ENCODE measurements at regions not wholly inside any gene's neighbourhood (a gene's known extent, or its start where the extent isn't known, plus 50 kb on each side); places are given as distances from the start of the nearest gene placed in this dataset.
A peak's percentile ranks its signal among the peaks of the same experiment; 100 is the strongest.

- DNase-seq = no peak
Measured at GRCh38 chr10:121073728-121074127, 222.6 kb downstream of the WDR11 start.

DNA sequence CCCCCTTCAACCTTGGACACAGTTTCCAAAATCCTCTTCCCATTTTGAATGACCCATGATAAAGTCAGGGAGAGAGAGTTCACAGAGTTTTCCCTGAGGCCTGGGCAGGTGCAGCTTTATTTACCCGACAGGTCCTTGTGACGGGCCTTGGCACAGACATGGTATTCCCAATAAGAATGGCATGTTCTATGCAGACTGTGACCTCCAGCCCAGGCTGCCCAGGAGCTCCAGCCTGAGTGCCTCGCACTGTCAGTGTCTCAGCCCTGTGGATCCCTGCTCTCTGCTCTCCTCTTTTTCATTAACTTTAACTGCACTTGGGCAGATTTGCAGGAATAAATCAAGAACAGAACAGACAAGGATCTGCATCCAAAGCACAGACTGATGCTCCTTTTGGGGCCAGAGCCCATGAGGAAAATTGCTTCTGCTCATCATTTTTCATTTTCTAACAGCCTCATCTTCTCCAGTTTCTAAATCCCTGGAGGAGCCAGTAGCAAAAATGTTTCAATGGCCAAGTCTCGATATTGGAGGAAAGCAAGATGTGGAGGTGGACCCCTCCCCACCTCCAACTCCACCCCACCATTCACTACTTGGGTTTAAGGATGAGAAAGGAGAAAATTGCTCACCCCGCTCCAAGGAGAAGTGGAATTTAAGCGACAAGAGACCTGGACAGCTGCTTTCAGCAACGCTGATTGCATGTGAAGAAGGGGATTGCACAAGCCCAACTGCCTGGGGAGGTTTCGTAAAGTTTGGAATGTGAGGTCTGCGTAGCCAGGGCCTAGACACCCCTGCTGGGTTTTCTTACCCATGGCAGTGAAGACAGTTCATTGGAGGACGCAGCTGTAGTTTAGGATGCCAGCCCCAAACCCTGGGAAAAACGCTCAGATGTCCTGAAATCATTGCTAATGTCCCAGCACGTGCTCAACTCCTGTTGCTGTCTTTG, 225.9 kb downstream of the WDR11 start:
- peak; percentile 88 for DNase-seq

GRCh38 chr10:121078036-121078435, 226.9 kb downstream of the WDR11 start:
- no peak for DNase-seq

- peak; percentile 94 for DNase-seq
Measured at GRCh38 chr10:121078672-121079102, 227.5 kb downstream of the WDR11 start.

- no peak for DNase-seq
Measured at GRCh38 chr10:121079226-121079625, 228.1 kb downstream of the WDR11 start.

DNA sequence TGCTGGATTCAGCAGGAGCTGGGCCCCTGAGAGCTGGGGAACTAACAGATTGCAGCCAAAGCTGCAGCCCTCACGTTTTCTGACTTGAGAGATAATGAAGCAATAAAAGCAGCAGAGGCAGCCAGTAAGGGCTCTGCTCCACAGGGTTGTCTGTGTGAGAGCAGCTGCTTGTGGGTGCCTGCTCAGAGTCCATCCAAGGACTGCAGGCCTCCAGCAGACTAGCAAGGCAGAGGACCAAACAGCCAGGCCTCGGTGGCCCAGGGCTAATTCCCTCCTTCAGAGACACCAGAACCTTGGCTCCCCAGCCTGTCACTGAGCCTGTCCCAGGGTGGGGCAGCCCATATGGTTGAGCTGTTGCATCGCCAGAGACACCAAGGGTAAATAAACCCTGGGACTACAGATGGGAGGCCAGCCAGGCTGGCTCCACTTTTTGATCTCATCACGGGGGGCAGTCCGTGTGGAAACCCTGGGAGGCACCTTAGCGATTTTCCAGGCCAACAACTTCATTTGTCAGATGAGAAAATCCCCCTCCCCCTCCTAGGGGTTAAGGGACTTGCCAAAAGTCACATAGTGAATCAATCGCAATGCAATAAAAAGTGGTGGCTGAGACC, 229.2 kb downstream of the WDR11 start:
- DNase-seq = peak; percentile 92

- DNase-seq = no peak
Measured at GRCh38 chr10:121081306-121081705, 230.1 kb downstream of the WDR11 start.

- no peak for DNase-seq
Measured at GRCh38 chr10:121082984-121083383, 231.8 kb downstream of the WDR11 start.

GRCh38 chr10:121084016-121084674, 233.0 kb downstream of the WDR11 start:
- no peak for DNase-seq

- DNase-seq = no peak
Measured at GRCh38 chr10:121084675-121085070, 233.5 kb downstream of the WDR11 start.

DNA sequence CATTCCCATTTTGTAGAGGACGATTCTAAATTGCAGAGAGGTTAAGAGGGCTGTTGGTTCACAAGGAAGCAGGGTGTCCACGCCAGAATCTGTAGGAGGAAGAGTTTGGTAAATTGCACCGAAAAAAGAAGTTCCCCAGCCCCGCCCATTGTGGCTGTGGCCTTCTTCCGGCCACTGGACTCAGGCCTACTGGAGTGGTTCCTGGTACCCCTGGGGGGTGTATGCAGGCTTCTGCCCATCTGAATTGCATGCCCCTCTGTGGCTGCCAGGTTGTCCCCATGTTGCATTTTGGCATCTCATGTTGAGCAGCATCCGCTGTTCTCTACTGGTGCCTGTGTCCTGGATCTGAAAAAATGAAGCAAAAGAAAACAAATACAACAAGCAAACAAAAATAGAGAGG, 234.2 kb downstream of the WDR11 start:
- no peak for DNase-seq

GRCh38 chr10:121087129-121087528, 236.0 kb downstream of the WDR11 start:
- DNase-seq = no peak

DNA sequence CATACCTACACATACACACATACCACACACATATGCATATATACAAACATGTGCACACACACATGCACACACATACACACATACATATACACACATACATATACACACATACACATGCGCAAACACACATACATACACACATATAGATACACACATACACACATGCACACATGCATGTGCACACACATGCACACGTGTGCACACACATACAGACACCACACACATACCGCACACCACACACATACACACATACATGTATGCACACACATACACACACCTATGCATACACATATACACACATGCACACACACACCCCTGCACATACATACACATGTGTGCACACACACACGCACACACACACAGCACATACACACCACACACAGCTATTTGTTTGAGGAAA, 236.5 kb downstream of the WDR11 start:
- no peak for DNase-seq

DNA sequence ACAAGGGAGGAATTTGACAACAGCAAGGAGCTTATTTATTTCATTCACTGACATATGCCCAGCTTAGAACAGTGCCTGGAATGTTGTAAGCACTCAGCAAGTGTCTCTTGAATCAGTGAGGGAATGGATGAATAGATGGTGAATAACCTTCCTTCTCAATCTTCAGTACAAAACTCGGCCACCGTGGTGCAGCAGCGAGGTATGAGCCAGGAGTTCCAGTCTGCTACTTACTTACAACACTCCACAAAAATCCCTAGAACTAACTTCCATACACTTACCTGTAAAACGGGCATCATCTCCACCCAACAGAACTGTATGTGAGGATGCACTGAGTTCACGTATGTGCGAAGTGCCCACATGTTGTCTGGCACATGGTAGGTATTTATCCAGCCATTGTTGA, 237.4 kb downstream of the WDR11 start:
- DNase-seq = peak; percentile 82

- no peak for DNase-seq
Measured at GRCh38 chr10:121089434-121089833, 238.3 kb downstream of the WDR11 start.

DNA sequence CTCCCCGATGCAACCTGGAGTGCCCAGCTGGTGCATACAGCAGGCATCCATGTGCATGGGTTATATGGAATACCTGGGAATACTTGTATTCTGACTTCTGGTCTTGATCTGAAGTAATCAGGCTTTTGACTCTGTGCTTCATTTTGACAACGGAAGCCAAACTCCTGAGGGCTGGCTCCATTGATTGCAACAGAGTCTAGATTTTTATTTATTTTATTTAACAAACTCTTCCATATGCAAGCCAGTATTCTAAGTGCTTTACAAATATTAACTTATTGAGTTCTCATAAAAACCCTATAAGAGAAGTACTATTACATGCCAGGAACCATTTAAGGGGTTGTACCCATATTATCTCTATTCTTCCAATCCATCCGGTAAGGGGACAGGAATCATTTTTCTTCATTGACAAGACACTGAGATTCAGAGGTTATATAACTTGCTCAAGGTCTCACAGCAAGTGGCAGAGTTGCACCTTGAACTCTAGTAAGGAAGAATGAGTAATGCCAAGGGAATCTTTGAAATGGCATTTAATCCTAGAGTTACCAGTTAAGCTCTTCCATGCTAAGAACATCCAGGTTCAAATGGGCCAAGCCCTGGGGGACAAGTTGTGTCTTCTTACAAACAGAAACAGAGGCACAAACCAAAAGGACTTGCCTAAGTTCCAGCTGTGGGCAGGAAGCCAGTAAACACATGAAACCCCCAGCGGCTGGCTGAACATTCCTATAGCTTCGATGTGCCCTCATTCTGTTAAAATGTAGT, 241.0 kb downstream of the WDR11 start:
- DNase-seq = peak; percentile 63

DNA sequence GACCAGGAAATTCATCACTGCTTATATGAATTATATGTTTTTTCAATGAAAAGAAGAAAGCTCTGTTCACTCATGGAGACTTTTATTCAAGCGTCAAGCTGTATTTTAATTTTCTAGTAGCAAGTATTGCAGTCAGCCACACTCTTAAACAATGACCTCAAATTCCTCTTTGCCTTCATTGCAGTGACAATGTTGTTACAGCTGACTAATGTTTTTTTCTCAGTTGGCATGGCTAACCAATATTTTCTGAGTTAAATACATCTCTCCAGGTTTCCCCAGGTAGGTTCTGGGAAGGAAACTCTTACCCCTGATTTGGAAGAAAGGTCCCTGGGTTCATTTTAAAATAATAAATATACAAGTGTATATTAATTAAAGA, 241.5 kb downstream of the WDR11 start:
- DNase-seq = no peak

- peak; percentile 92 for DNase-seq
Measured at GRCh38 chr10:121096617-121097431, 245.7 kb downstream of the WDR11 start.

- DNase-seq = no peak
Measured at GRCh38 chr10:121098211-121098610, 247.0 kb downstream of the WDR11 start.

- DNase-seq = no peak
Measured at GRCh38 chr10:121098751-121099150, 247.6 kb downstream of the WDR11 start.

- DNase-seq = no peak
Measured at GRCh38 chr10:121099181-121099580, 248.0 kb downstream of the WDR11 start.

- peak; percentile 82 for DNase-seq
Measured at GRCh38 chr10:121099592-121099991, 248.4 kb downstream of the WDR11 start.

Measured in islet precursor cell (in vitro differentiated cells).